OCI-LY1 (cell line): ENCODE measurements at regions not wholly inside any gene's neighbourhood (a gene's known extent, or its start where the extent isn't known, plus 50 kb on each side); places are given as distances from the start of the nearest gene placed in this dataset.

Experiments used
- EZH2 ChIP-seq: fragments of 200-600 bp; sonication (generic), shearing (Covaris generic); IDR thresholded peaks from 2 replicates; pipeline ENCODE4 v1.8.0; 2017; ENCODE audit warnings: borderline replicate concordance, mixed run types, mild to moderate bottlenecking, antibody characterized with exemption, low read length, moderate library complexity, mixed read lengths
- TF ChIP-seq, protein P1 (sequence below): fragments of 200-600 bp; sonication (generic), shearing (Covaris generic); IDR thresholded peaks from 2 replicates; pipeline ENCODE4 v1.5.1; 2017; ENCODE audit warnings: mild to moderate bottlenecking, antibody characterized with exemption, low read length, moderate library complexity, mixed read lengths

DNA sequence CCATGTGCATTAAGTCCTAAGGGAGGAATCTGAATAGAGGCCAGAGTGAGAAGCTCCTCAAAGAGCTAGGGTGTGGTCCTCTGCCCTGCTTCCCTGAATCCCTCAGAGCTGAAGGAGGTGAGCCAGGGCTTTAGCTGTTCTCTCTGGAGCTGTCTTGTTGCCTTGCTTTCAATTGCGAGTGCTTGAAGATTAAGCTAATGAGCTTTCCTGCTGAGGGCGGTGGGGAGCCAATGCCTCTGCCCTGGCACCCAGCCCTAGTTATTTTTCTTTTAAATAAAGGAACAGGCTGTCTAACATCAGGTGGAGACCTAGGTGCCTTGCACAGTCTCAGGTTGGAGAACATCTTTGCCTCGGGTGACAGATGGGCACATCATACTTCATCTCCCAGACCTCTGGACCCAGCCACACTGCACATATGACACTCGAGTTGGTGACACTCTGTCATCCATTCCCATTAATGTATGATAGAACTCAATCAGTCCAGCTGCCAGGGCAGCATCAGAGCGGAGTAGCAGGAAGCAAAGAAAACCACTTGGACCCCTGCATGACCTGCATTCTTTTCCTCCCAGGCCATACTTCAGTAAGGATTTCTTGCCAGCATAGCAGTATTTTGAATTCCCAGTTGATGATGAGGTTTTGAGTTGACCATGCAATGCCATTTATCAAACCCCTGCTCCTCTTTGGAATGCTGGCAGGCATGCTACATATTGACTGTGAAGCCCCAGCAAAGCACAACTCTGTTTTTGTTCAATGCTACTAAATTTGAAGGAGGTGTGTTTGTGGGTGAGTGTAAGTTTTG, 292.7 kb downstream of the RNF144A start:
- TF ChIP-seq, protein P1, sequence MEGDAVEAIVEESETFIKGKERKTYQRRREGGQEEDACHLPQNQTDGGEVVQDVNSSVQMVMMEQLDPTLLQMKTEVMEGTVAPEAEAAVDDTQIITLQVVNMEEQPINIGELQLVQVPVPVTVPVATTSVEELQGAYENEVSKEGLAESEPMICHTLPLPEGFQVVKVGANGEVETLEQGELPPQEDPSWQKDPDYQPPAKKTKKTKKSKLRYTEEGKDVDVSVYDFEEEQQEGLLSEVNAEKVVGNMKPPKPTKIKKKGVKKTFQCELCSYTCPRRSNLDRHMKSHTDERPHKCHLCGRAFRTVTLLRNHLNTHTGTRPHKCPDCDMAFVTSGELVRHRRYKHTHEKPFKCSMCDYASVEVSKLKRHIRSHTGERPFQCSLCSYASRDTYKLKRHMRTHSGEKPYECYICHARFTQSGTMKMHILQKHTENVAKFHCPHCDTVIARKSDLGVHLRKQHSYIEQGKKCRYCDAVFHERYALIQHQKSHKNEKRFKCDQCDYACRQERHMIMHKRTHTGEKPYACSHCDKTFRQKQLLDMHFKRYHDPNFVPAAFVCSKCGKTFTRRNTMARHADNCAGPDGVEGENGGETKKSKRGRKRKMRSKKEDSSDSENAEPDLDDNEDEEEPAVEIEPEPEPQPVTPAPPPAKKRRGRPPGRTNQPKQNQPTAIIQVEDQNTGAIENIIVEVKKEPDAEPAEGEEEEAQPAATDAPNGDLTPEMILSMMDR = no peak
- no peak for TF ChIP-seq EZH2
